Activated T-helper 2 cell treated with anti-CD3 and anti-CD28 coated beads, Interferon-gamma antibody, Interleukin-2, Interleukin-4, amounts not matched to agents 10 μg/mL and 5 μg/mL and 100 μg/mL, durations not matched to agents 14 hours and 24 hours and 36 hours (primary cell): ENCODE measurements at regions not wholly inside any gene's neighbourhood (a gene's known extent, or its start where the extent isn't known, plus 50 kb on each side); places are given as distances from the start of the nearest gene placed in this dataset.
A peak's percentile ranks its signal among the peaks of the same experiment; 100 is the strongest.

Experiments used
- DNase-seq: peaks from one replicate; pipeline ENCODE4 v3.0.0; 2021; ENCODE audit warnings: low spot score
- H3K27ac Mint-ChIP-seq: one replicate; pipeline ENCODE4 v1.8.0; 2021; ENCODE audit warnings: mixed read lengths
- H3K27me3 Mint-ChIP-seq: one replicate; pipeline ENCODE4 v1.8.0; 2021; ENCODE audit warnings: low read depth, mixed read lengths
- H3K36me3 Mint-ChIP-seq: one replicate; pipeline ENCODE4 v1.8.0; 2021; ENCODE audit warnings: low read depth, mixed read lengths
- H3K4me1 Mint-ChIP-seq: one replicate; pipeline ENCODE4 v1.8.0; 2021; ENCODE audit warnings: low read depth, mixed read lengths
- H3K4me3 Mint-ChIP-seq: one replicate; pipeline ENCODE4 v1.8.0; 2021; ENCODE audit warnings: low read depth, mild to moderate bottlenecking, moderate library complexity, mixed read lengths
- H3K9me3 Mint-ChIP-seq: one replicate; pipeline ENCODE4 v1.8.0; 2021; ENCODE audit warnings: mixed read lengths
- intact Hi-C: fragments of 100-400 bp; cut with micrococcal nuclease; formaldehyde crosslinking; loops from one replicate; pipeline ENCODE4 v1.15.1; 2023

DNA sequence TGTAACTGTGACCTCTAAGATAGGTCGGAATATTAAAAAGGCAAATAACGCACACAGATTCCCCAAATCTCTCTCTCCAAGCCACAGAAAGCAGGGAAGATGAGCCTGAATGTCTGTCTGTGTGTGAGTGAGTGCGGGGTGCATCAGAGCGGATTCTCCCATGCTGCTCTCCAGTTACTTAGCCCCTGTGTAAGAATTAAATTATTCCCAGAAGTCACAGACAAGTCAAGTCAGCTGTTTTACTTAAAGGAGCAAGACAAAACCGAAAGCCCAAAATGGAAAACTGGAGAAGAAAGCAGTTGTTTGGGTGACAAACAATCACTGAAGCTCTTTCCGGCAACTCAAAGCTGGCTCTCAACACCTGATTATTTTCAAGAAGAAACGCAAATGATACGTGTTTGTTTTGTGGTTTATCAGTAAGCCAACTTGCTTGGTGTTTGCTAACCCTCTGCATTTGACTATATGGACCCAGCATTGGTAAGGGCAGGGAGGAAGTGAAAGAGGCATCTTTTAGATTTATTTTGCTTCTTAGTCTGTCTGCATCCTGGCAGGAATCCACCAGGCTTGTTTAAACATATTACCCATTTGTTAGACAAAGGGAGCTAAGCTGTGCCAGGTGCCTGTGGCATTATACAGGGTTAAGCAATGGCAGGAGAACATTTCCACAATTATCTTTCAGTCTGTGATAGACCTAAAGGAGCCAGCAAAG lies 121.5 kb upstream of the CREB1 start:
- intact Hi-C loops, result no loop called here
- no peak for DNase-seq
- H3K27ac Mint-ChIP-seq, result no peak overlapping the region

DNA sequence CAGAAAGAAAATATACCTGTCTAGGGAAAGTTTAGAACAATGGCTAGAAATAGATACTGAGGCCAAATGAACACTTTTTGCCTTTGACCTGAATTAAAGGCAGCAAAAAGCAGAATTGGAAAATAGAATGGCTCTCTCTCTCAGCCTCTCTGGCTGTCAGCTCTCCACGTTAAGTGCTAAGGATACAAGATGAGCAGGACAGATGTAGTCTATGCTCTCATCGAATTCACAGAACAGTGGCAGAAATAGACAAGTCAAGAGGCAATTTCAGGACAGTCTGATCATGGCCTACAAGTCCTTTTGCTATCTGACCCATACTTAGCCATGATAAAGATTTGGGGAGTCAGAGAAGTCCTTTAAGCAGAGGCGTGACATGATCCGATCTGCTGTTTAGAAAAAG lies 120.2 kb upstream of the CREB1 start:
- no peak for DNase-seq
- H3K27ac Mint-ChIP-seq, result no peak overlapping the region
- no peaks in the 10 kb centered on the region for H3K27me3 Mint-ChIP-seq
- no peaks in the 10 kb centered on the region for H3K36me3 Mint-ChIP-seq
- no peak overlapping the region for H3K4me3 Mint-ChIP-seq
- intact Hi-C loops, result no loop called here
- H3K4me1 Mint-ChIP-seq, result peaks cover 9% of the 10 kb centered on the region
- H3K9me3 Mint-ChIP-seq, result no peaks in the 10 kb centered on the region

More for the DNA sequence above, 121.5 kb upstream of the CREB1 start:
- no peaks in the 10 kb centered on the region for H3K27me3 Mint-ChIP-seq
- no peaks in the 10 kb centered on the region for H3K36me3 Mint-ChIP-seq
- no peak overlapping the region for H3K4me3 Mint-ChIP-seq
- no peaks in the 10 kb centered on the region for H3K9me3 Mint-ChIP-seq
- peaks cover 7% of the 10 kb centered on the region for H3K4me1 Mint-ChIP-seq

DNA sequence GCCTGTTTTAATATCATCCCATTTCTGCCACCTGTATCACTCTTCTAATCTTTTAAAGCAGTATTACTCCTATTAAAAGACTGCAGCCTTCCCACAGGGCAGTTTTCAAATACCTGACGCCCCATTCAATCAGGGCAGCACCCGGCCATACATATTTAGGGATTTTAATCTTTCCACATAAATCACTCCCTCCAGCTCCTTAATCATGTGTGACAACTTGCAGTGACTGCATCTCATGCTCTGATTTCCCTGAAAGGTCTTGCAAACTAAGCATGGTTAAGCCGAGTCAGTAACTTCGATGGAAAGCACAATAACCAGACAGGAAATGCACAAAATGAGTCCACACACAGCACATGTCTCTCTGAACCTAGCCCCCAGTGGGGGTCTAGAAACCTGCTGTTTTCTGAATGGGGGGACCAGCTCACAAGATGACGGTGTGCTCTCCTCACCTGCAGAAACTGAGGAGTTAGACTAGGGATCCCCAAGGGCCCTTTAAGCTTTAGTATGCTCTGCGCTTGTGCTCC lies 116.9 kb upstream of the CREB1 start:
- intact Hi-C loops, result no loop called here
- DNase-seq, result no peak
- Mint-ChIP-seq H3K27ac (no peak overlapping the region), H3K27me3 (no peaks in the 10 kb centered on the region), H3K9me3 (no peaks in the 10 kb centered on the region), H3K4me1 (peaks cover 9% of the 10 kb centered on the region), H3K36me3 (no peaks in the 10 kb centered on the region), H3K4me3 (no peak overlapping the region)

DNA sequence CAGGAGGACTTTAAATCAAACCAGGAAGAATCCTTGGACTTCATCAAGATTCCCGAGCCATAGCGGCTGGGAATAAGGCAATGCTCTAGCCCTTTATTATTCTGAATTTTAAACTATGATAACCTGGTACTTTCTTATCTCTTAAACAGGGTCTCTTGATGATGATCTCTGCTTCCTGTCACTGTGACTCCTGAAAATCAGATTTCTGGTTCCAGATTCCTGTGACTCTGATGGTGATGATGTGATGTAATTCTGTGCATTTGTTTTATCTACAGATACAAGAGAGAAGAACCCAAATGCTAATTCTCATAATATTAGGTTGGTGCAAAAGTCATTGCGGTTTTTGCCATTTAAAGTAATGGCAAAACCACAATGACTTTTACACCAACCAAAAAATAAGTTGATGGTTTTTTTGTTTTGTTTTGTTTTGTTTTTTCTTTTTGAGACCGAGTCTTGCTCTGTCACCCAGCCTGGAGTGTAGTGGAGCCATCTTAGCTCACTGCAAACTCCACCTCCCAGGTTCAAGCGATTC lies 116.3 kb upstream of the CREB1 start:
- Mint-ChIP-seq H3K4me1 (peaks cover 9% of the 10 kb centered on the region), H3K4me3 (no peak overlapping the region), H3K27ac (no peak overlapping the region), H3K36me3 (no peaks in the 10 kb centered on the region), H3K9me3 (no peaks in the 10 kb centered on the region), H3K27me3 (no peaks in the 10 kb centered on the region)
- intact Hi-C loops, result no loop called here
- no peak for DNase-seq

DNA sequence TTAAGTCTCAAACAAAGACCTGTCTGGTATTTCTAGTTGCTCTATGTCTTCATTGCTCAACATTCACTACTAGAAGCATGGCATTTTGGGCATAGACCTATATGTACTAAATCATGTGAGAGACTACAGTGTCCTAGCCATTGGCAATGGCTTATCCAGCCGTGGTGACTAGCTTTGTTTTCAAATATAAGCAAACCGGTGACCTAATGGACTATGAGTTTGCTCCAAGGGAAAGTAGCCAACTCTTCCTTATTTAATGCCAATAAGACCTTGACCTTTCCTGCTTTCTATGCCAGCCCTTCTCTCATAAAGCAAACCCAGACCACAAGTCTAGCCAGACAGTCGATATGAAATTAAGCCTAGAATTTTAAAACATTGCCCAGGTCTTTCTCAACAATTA lies 113.7 kb upstream of the CREB1 start:
- Mint-ChIP-seq H3K9me3 (peaks cover 3% of the 10 kb centered on the region), H3K27me3 (no peaks in the 10 kb centered on the region), H3K4me3 (no peak overlapping the region), H3K27ac (no peak overlapping the region), H3K36me3 (no peaks in the 10 kb centered on the region), H3K4me1 (peaks cover 7% of the 10 kb centered on the region)
- no peak for DNase-seq
- intact Hi-C loops, result no loop called here

DNA sequence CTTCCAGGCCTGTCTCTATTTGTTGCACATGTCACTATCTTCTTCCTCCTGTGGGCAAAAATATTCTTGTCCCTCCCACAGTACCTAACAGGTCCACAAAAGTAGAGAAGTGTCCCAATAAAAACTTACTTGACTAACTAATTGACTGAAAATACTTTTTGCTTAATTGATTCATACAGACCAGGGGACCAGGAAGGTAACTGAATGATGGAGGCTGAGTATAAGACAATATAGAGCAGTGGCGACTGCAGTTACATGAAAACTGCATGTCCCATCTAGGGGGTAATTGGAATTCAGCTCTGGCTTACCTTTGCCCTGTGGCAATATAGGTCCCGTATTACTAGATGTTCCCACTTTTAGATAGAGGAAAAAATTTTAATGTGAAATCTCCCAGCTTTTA lies 112.9 kb upstream of the CREB1 start:
- H3K4me1 Mint-ChIP-seq, result peaks cover 8% of the 10 kb centered on the region
- no peaks in the 10 kb centered on the region for H3K27me3 Mint-ChIP-seq
- intact Hi-C loops, result no loop called here
- DNase-seq, result no peak
- H3K27ac Mint-ChIP-seq, result no peak overlapping the region
- peaks cover 11% of the 10 kb centered on the region for H3K9me3 Mint-ChIP-seq
- H3K4me3 Mint-ChIP-seq, result no peak overlapping the region
- H3K36me3 Mint-ChIP-seq, result peaks cover 3% of the 10 kb centered on the region

DNA sequence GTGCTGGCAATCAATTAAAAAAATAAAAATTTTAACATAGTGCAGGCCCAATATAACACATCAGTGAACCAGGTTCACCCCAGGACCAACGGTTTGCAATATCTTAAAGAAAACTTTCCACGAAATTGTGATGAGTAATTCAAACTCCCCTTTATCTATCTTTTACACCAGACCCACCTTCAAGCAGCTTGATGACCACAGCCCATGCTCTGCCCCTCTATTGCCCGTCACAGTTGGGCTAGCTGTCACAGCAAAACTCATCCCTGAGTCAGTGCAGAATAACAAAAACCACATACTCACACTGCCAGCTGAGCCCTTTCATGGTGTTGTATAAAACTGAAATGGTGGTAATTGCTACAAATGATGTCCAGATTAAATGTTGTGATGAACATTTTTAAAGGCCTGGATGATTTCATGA lies 112.5 kb upstream of the CREB1 start:
- peaks cover 4% of the 10 kb centered on the region for H3K36me3 Mint-ChIP-seq
- no peak for DNase-seq
- peaks cover 8% of the 10 kb centered on the region for H3K4me1 Mint-ChIP-seq
- H3K9me3 Mint-ChIP-seq, result peaks cover 13% of the 10 kb centered on the region
- H3K27me3 Mint-ChIP-seq, result no peaks in the 10 kb centered on the region
- no peak overlapping the region for H3K4me3 Mint-ChIP-seq
- intact Hi-C loops, result no loop called here
- no peak overlapping the region for H3K27ac Mint-ChIP-seq

DNA sequence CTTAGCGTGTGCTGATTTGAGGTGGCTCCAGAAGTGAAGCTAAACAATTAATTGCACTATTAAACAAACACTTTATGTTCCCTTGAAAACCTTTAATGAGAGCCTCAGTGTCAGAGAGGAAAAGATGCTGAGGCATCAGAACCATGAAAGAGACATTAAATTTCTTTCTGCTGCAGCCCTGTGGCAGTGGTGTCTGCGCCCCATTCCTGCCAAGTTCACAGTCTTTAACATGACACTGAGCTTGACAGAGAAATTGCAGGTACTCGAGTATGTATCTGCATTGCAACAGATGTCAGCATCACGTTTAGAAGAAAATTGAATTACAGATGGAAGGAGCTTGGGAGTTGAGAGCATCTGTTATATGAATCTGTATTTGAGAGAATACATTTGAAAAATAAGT lies 111.3 kb upstream of the CREB1 start:
- Mint-ChIP-seq H3K4me3 (no peak overlapping the region), H3K36me3 (peaks cover 11% of the 10 kb centered on the region), H3K27me3 (no peaks in the 10 kb centered on the region), H3K4me1 (peaks cover 7% of the 10 kb centered on the region), H3K27ac (no peak overlapping the region), H3K9me3 (peaks cover 21% of the 10 kb centered on the region)
- intact Hi-C loops, result no loop called here
- DNase-seq, result no peak

DNA sequence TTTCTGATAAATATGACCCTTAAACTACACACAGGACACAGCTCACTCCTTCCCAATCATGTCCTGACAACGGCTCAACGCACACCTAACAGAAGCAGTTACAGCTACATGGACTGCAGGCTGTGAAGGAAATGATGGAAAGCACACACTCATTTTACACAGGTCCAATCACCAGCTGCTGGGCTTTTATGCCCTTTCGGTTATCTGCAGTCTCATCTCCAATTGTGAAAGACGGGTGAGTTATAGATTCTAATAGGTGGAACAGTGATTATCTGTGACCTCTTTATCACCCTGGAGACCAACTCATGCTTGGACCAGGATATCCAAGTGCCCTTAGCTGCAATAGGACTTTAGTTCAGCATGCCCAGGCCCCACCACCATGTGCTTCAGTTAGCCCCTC lies 110.4 kb upstream of the CREB1 start:
- Mint-ChIP-seq H3K4me3 (no peak overlapping the region), H3K36me3 (peaks cover 13% of the 10 kb centered on the region), H3K9me3 (peaks cover 29% of the 10 kb centered on the region), H3K27ac (no peak overlapping the region), H3K4me1 (peaks cover 13% of the 10 kb centered on the region), H3K27me3 (no peaks in the 10 kb centered on the region)
- intact Hi-C loops, result no loop called here
- no peak for DNase-seq

DNA sequence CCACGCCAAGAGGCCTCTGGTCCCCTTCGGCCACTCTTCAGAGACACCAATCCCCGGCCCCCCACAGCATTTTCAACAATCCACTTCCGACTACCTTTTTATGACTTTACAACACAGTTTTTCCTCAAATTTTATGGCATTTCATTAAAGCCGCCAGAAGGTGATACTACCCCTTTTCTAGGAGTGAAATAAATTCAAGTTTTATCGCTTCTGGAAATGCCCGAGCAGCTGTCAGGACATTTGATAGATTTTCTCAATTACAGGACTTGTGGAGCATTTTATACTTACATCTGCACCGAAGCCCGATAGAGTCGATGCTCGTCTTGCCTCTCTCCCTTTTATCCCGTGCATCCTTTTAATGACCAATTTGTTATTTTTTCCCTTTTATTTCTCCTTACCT lies 108.1 kb upstream of the CREB1 start:
- Mint-ChIP-seq H3K9me3 (peaks cover 32% of the 10 kb centered on the region), H3K4me1 (peaks cover 17% of the 10 kb centered on the region), H3K36me3 (peaks cover 13% of the 10 kb centered on the region), H3K4me3 (no peak overlapping the region), H3K27me3 (no peaks in the 10 kb centered on the region), H3K27ac (no peak overlapping the region)
- DNase-seq, result no peak
- intact Hi-C loops, result no loop called here

DNA sequence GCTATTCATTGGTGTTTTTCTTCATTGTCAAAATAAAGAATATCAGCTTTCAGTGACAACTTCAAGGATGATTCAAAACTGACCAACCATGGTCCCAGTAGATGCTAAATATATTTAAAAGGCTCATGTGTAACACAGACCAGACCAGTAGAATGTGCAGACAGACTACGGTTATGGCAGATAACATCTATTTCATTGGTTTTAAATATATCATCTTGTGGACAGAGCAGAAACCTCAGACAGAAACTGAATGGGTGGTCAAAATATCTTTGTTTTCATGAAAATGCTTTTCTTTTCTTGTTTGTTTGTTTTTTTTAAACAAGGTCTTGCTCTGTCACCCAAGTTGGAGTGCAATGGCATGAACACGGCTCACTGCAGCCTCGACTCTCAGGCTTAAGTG lies 107.4 kb upstream of the CREB1 start:
- peaks cover 17% of the 10 kb centered on the region for H3K4me1 Mint-ChIP-seq
- intact Hi-C loops, result no loop called here
- H3K9me3 Mint-ChIP-seq, result peaks cover 32% of the 10 kb centered on the region
- DNase-seq, result no peak
- no peak overlapping the region for H3K4me3 Mint-ChIP-seq
- H3K27me3 Mint-ChIP-seq, result no peaks in the 10 kb centered on the region
- H3K36me3 Mint-ChIP-seq, result peaks cover 13% of the 10 kb centered on the region
- H3K27ac Mint-ChIP-seq, result no peak overlapping the region

DNA sequence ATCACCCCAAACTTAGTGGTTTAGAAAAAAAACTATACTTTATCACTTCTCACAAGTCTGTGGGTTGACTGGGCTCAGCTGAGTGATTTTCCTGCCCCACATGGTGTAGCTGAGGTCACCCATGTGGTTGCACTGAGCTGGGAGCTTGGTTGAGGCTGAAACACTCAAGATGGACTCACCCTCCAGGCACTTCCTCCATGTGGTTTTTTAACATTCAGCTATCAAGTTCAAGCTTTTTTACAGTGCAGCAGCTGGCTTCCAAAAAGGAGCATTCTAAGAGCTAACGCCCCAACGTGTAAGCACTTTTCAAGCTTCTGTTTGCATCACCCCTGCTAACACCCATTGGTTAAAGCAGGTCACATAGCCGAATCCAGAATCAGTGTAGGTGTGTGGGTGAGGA lies 105.9 kb upstream of the CREB1 start:
- H3K27me3 Mint-ChIP-seq, result no peaks in the 10 kb centered on the region
- no peak overlapping the region for H3K27ac Mint-ChIP-seq
- no peak overlapping the region for H3K4me3 Mint-ChIP-seq
- intact Hi-C loops, result no loop called here
- H3K9me3 Mint-ChIP-seq, result peaks cover 32% of the 10 kb centered on the region
- H3K4me1 Mint-ChIP-seq, result peaks cover 17% of the 10 kb centered on the region
- DNase-seq, result peak; percentile 44
- H3K36me3 Mint-ChIP-seq, result peaks cover 13% of the 10 kb centered on the region

DNA sequence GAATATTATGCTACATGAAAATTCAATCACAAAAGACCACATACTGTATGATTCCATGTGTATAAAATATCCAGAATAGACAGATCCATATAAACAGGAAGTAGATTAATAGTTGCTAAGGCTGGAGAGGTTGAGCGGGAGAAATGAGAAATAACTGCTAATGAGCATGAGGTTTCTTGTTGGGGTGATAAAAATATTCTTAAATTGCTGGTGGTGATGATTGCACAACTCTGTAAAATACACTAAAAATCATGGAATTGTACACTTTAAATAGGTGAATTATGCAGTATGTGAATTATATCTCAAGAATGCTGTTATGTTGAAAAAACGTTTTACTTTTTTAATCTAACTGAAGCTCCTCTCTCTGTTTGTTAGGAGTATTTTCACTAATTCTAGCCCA lies 101.8 kb upstream of the CREB1 start:
- no peak for DNase-seq
- intact Hi-C loops, result no loop called here
- Mint-ChIP-seq H3K27ac (no peak overlapping the region), H3K4me3 (no peak overlapping the region), H3K4me1 (peaks cover 15% of the 10 kb centered on the region), H3K9me3 (peaks cover 15% of the 10 kb centered on the region), H3K27me3 (no peaks in the 10 kb centered on the region), H3K36me3 (peaks cover 6% of the 10 kb centered on the region)
